ENCODE measurements at regions not wholly inside any gene's neighbourhood (a gene's known extent, or its start where the extent isn't known, plus 50 kb on each side); places are given as distances from the start of the nearest gene placed in this dataset.
"Not testable (repeated sequence)": the region's sequence is repeated elsewhere in the genome, so short reads cannot be mapped to it uniquely, and the experiment has no call there.

DNA sequence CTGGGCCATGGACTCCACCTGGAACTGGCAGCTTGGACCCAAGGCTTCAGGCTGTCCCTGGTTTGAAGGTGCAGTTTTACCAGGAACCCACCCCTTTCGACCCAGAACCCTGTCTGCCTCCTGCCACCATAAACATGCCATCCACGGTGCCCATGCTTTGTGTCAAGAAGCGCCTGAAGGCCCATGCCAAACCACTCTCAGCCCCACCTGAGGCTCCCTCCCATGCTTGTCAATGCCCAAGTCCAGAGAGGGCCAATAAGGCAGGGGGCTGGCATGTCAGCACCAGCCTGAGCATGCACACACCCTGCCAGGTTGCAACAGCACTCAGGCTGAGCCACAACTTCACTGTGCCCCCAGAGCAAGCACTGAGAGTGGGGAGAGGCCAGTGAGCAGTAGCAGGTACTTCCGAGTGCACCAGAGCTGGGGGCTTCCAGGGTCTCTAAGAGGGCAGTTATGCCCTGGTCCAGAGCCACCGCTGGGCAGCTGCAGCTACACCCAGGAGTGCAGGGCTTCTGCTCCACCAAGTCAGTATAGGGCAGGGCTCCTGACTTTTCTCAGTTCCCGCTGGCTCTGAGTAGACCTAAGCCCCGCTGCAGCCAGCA is 1256.0 kb downstream of the AMY1C start:
- ATAC-seq (no peak), DNase-seq (no peak)
- no peaks in the 10 kb centered on the region for H3K36me3 Mint-ChIP-seq (ENCODE audit: low read depth)
- no peaks in the 10 kb centered on the region for H3K27me3 Mint-ChIP-seq
- H3K9me3 Mint-ChIP-seq: peaks cover 9% of the 10 kb centered on the region
- H3K4me1 Mint-ChIP-seq: no peaks in the 10 kb centered on the region
- no peak overlapping the region for H3K4me3 Mint-ChIP-seq
- no peak overlapping the region for H3K27ac Mint-ChIP-seq

DNA sequence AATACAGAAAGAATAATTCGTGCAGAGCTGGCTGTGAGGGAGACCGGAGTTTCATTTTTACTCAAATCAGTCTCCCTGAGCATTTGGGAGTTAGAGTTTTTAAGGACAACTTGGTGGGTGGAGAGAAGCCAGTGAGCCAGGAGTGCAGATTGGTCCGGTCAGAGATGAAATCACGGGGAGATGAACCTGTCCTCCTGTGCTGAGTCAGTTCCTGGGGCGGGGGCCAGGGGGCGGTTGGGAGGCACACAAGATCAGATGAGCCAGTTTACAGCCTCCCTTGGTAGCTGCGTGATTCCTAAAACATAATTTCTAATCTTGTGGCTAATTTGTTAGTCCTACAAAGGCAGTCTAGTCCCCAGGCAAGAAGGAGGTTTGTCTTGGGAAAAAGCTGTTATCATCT is 1267.9 kb downstream of the AMY1C start:
- Mint-ChIP-seq H3K36me3 (ENCODE audit: low read depth) (no peaks in the 10 kb centered on the region), H3K4me1 (no peaks in the 10 kb centered on the region), H3K9me3 (peaks cover 22% of the 10 kb centered on the region), H3K4me3 (no peak overlapping the region), H3K27me3 (no peaks in the 10 kb centered on the region), H3K27ac (no peak overlapping the region)
- ATAC-seq (no peak), DNase-seq (no peak)

DNA sequence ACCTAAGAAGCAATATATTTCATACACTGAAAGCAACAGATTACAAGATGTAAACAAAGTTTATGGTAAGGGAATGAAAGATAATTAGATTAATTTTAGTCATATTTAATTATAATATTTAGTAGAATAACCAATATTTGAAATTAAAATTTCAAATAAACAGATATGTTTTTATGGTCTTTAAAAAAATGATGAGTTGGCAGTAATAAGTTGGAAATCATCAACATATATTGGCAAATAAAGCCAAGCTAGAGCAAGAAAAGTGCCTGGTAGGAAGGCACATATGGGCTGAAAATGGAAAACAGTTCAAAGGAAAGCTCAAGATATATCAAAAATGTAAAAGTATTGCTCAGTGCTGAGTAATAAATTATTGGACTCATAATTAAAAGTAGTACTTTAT is 1274.0 kb downstream of the AMY1C start:
- Mint-ChIP-seq H3K36me3 (ENCODE audit: low read depth) (no peaks in the 10 kb centered on the region), H3K4me1 (no peaks in the 10 kb centered on the region), H3K4me3 (no peak overlapping the region), H3K27me3 (no peaks in the 10 kb centered on the region), H3K9me3 (peaks cover 11% of the 10 kb centered on the region), H3K27ac (no peak overlapping the region)
- DNase-seq: no peak
- ATAC-seq: no peak

DNA sequence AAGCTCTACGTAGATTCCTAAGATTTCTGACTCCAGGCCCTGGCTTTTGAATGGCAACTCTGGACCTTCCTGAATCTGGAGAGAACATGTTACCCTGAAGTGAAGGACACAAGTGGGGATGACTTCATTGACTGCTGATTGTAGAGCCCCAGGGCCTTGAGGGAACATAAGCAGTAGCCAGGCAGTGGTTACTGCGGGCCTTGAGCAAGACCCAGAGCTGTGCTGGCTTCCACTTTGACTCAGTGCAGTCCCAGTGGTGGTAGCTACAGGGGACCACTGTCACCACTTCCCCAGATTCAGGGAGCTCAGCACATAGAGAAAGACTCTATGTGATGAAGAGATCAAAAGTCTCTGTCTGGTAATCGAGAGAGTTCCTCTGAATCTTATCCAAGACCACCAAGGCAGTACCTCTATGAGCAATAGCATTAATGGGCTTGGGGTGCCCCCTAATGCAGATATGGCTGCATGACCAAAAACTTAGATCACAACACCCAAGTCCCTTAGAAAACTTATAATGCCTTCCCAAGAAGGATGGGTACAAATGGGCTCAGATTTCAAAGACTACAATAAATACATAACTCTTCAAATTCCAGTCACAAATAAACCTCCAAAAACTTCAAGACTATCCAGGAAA is 1278.3 kb downstream of the AMY1C start:
- ATAC-seq: no peak
- Mint-ChIP-seq H3K27ac (no peak overlapping the region), H3K36me3 (ENCODE audit: low read depth) (no peaks in the 10 kb centered on the region), H3K4me3 (no peak overlapping the region), H3K4me1 (no peaks in the 10 kb centered on the region), H3K27me3 (no peaks in the 10 kb centered on the region), H3K9me3 (peaks cover 12% of the 10 kb centered on the region)
- DNase-seq: no peak

DNA sequence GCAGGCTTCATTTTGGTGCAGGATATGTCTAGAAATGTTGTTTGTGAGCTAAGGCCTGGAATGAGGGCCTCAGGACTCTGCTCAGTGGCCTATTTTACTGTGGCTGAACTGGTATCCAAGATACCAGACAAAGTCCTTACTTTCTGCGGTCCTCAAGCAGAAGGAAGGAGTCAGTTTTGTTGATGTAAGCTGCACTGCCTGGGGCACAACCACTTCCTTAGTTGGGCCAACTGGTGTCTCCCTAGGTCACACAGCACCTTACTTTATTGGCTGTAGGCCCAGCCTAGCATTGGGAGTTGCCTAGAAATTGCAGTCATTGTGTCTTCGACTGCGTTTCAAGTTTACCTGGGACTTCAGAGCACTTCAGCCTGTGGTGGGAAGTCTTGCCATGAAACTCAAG is 1322.7 kb downstream of the AMY1C start:
- no peaks in the 10 kb centered on the region for H3K36me3 Mint-ChIP-seq (ENCODE audit: low read depth)

DNA sequence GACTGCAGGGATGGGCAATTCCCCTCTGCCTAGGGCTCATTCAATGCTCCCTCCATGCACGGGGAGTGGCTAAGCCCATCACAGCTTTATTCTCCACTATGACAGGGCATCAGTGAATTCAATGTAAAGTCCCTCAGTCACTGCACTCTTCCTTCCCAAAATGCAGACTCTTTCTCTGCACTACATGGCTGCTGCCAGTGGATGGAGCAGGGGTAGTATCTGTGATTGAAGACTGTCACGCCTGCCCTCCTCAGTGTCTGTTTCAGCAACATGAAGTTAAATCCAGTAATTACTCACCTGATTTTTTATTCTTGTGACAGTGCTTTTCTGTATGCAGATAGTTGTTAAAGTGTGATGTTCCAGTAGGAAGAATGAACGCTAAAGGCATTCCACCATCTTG is 1323.2 kb downstream of the AMY1C start:
- ATAC-seq: no peak
- Mint-ChIP-seq H3K9me3 (peaks cover 24% of the 10 kb centered on the region), H3K36me3 (ENCODE audit: low read depth) (no peaks in the 10 kb centered on the region), H3K4me3 (no peak overlapping the region), H3K27ac (no peak overlapping the region), H3K4me1 (no peaks in the 10 kb centered on the region), H3K27me3 (no peaks in the 10 kb centered on the region)
- no peak for DNase-seq

More for the DNA sequence above, 1322.7 kb downstream of the AMY1C start:
- DNase-seq (no peak), ATAC-seq (no peak)
- Mint-ChIP-seq H3K4me3 (no peak overlapping the region), H3K9me3 (peaks cover 27% of the 10 kb centered on the region), H3K27ac (no peak overlapping the region), H3K27me3 (no peaks in the 10 kb centered on the region), H3K4me1 (no peaks in the 10 kb centered on the region)

DNA sequence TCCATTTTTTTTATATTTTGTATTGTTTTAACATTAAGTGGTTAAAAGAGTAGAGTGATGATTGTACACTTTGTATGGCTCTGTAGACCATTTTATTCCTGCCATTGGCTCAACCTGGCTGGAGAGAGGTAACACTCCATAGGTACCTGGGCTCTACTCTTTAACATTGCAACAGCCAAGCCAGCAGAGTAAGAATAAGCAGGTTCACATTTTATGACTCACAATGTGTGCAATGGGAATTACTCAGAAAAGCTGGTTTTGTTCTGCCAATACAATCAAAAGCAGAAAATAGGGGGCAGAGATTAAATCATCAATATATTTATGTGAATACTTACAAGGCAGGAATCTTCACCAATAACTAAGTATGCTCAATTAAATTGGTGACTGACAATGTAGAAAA is 1324.0 kb downstream of the AMY1C start:
- ATAC-seq (no peak), DNase-seq (no peak)
- Mint-ChIP-seq H3K36me3 (ENCODE audit: low read depth) (no peaks in the 10 kb centered on the region), H3K27ac (no peak overlapping the region), H3K27me3 (no peaks in the 10 kb centered on the region), H3K4me3 (no peak overlapping the region), H3K9me3 (peaks cover 22% of the 10 kb centered on the region), H3K4me1 (no peaks in the 10 kb centered on the region)

GRCh38 chr1:105083611-105084010 is 1333.9 kb downstream of the AMY1C start:
- Mint-ChIP-seq H3K36me3 (ENCODE audit: low read depth) (peaks cover 2% of the 10 kb centered on the region), H3K4me1 (no peaks in the 10 kb centered on the region), H3K27me3 (no peaks in the 10 kb centered on the region), H3K27ac (no peak overlapping the region), H3K4me3 (no peak overlapping the region), H3K9me3 (peaks cover 3% of the 10 kb centered on the region)
- ATAC-seq (no peak), DNase-seq (no peak)

DNA sequence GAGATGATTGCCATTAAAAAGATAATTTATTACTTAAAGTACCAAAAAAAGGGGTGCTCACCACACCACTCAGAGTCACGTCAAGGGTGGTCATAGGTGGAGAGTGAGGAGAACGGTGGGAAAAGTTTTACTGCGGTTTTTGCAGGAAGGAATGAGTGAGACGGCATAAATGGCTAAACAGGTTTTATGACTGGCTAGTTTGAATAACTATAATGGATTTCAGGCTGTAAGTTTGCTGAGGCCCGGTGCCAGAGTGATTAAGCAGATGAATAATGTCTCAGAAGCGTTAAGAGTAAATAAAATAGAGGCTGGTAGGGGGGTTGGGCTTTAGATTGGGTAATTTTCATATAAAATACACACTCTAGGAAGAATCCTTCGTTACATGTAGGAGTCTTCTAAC is 1337.8 kb downstream of the AMY1C start:
- Mint-ChIP-seq H3K4me3 (no peak overlapping the region), H3K4me1 (no peaks in the 10 kb centered on the region), H3K36me3 (ENCODE audit: low read depth) (peaks cover 2% of the 10 kb centered on the region), H3K27ac (no peak overlapping the region), H3K9me3 (peaks cover 7% of the 10 kb centered on the region), H3K27me3 (no peaks in the 10 kb centered on the region)
- DNase-seq: no peak
- no peak for ATAC-seq

DNA sequence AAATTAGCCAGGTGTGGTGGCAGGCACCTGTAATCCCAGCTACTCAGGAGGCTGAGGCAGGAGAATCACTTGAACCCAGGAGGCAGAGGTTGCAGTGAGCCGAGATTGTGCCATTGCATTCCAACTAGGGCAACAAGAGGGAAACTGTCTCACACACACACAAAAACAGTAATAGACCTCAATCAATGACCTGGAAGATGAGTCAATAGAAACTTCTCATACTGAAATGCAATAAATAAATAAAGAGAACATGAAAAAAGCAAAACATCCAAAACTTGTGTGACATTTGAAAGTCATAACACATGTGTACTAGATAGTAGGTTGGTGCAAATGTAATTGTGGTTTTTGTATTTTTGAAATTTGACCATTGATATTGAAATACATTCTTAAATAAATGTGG is 1338.5 kb downstream of the AMY1C start:
- ATAC-seq (no peak), DNase-seq (no peak)
- Mint-ChIP-seq H3K27me3 (no peaks in the 10 kb centered on the region), H3K4me3 (no peak overlapping the region), H3K27ac (no peak overlapping the region), H3K36me3 (ENCODE audit: low read depth) (peaks cover 2% of the 10 kb centered on the region), H3K4me1 (no peaks in the 10 kb centered on the region), H3K9me3 (peaks cover 9% of the 10 kb centered on the region)

DNA sequence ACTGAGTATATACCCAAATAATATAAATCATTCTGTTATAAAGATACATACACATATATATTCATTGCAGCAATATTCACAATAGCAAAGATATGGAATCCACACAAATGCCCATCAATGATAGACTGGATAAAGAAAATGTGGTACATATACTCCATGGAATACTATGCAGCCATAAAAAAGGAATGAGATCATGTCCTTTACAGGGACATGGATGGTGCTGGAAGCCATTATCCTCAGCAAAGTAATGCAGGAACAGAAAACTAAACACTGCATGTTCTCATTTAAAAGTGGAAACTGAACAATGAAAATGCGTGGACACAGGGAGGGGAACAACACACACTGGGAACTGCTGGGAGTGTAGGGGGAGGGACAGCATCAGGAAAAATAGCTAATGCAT is 1344.2 kb downstream of the AMY1C start:
- not testable (repeated sequence) for H3K36me3 Mint-ChIP-seq (ENCODE audit: low read depth); H3K27me3 Mint-ChIP-seq; ATAC-seq; H3K27ac Mint-ChIP-seq; H3K4me3 Mint-ChIP-seq; H3K4me1 Mint-ChIP-seq; DNase-seq
- H3K9me3 Mint-ChIP-seq: peaks cover 14% of the 10 kb centered on the region

- peaks cover 2% of the 10 kb centered on the region for H3K9me3 Mint-ChIP-seq
- H3K27me3 Mint-ChIP-seq: no peaks in the 10 kb centered on the region
- no peak for ATAC-seq
- no peaks in the 10 kb centered on the region for H3K36me3 Mint-ChIP-seq (ENCODE audit: low read depth)
- no peak overlapping the region for H3K27ac Mint-ChIP-seq
- no peak for DNase-seq
- no peaks in the 10 kb centered on the region for H3K4me1 Mint-ChIP-seq
- H3K4me3 Mint-ChIP-seq: no peak overlapping the region
Observed at GRCh38 chr1:105100102-105100501, 1350.4 kb downstream of the AMY1C start.

DNA sequence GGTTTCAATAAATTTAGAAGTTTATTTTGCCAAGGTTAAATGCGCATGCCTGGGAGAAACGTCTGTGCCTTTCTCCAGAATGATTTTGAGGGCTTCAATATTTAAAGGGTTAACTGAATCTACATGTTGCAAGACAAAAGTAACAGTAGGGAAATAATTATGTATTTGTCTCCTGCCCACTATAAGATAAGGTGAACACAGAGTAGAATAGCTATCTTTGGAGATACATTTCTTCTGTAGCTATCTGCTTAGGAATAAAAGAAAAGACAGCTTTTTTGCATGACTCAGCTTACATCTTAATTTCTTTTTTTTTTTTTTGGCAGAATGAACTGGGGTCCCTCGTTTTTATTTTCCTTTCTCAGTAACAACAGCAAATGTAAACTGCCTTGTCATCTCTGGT is 1351.6 kb downstream of the AMY1C start:
- DNase-seq: no peak
- H3K9me3 Mint-ChIP-seq: peaks cover 12% of the 10 kb centered on the region
- no peak overlapping the region for H3K27ac Mint-ChIP-seq
- no peak overlapping the region for H3K4me3 Mint-ChIP-seq
- H3K4me1 Mint-ChIP-seq: no peaks in the 10 kb centered on the region
- ATAC-seq: no peak
- H3K36me3 Mint-ChIP-seq (ENCODE audit: low read depth): no peaks in the 10 kb centered on the region
- H3K27me3 Mint-ChIP-seq: no peaks in the 10 kb centered on the region

DNA sequence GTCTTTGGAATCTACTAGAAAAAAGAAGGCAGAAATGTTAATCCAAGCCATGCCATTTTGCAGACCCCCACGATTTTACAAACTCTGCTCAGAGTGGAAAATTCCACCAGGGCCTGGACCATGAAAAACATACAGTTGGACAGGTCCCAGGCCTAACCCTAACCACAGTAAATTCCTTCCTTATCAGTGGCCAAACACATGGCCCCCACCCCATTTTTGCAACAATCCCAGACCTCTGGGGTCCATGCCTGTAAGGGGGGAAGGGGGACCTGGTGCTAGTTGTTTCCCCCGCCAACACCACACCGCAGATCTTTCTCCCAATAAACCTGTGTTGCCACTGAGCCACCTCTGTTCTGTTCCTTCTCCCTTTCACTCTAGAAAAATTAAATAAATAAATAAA is 1352.7 kb downstream of the AMY1C start:
- no peaks in the 10 kb centered on the region for H3K36me3 Mint-ChIP-seq (ENCODE audit: low read depth)
- no peak overlapping the region for H3K27ac Mint-ChIP-seq
- DNase-seq (no peak), ATAC-seq (no peak)
- H3K27me3 Mint-ChIP-seq: no peaks in the 10 kb centered on the region
- no peak overlapping the region for H3K4me3 Mint-ChIP-seq
- H3K4me1 Mint-ChIP-seq: no peaks in the 10 kb centered on the region
- H3K9me3 Mint-ChIP-seq: peaks cover 13% of the 10 kb centered on the region

- Mint-ChIP-seq H3K4me3 (no peak overlapping the region), H3K36me3 (ENCODE audit: low read depth) (no peaks in the 10 kb centered on the region), H3K27ac (no peak overlapping the region), H3K4me1 (no peaks in the 10 kb centered on the region), H3K9me3 (peaks cover 15% of the 10 kb centered on the region), H3K27me3 (no peaks in the 10 kb centered on the region)
- DNase-seq (no peak), ATAC-seq (no peak)
Observed at GRCh38 chr1:105122041-105122440, 1372.3 kb downstream of the AMY1C start.
